H9 (cell line): ENCODE measurements at regions not wholly inside any gene's neighbourhood (a gene's known extent, or its start where the extent isn't known, plus 50 kb on each side); places are given as distances from the start of the nearest gene placed in this dataset.

Source experiments
- DNase-seq: peaks from one replicate; pipeline ENCODE4 v3.0.0-alpha.2; 2017
- H2AFZ ChIP-seq: one replicate; pipeline ENCODE4 v1.6.1; 2013; ENCODE audit warnings: mild to moderate bottlenecking, low read length, control low read depth, moderate library complexity
- H2AK5ac ChIP-seq: 2 replicates; pipeline ENCODE4 v1.6.1; 2013; ENCODE audit warnings: low read length, control low read depth, mixed read lengths; ENCODE audit not compliant: insufficient read length
- H2BK120ac ChIP-seq: one replicate; pipeline ENCODE4 v1.6.1; 2013; ENCODE audit warnings: low read depth, mild to moderate bottlenecking, low read length, control low read depth, inconsistent platforms; ENCODE audit not compliant: poor library complexity, severe bottlenecking
- H2BK12ac ChIP-seq: 2 replicates; pipeline ENCODE4 v1.6.1; 2013; ENCODE audit warnings: low read length, control low read depth, mixed read lengths, low read depth; ENCODE audit not compliant: insufficient read length
- H2BK15ac ChIP-seq: 2 replicates; pipeline ENCODE4 v1.6.1; 2013; ENCODE audit warnings: low read depth, low read length, control low read depth
- H2BK20ac ChIP-seq: one replicate; pipeline ENCODE4 v1.6.1; 2013; ENCODE audit warnings: low read depth, mild to moderate bottlenecking, low read length, control low read depth, inconsistent platforms; ENCODE audit not compliant: poor library complexity, severe bottlenecking
- H2BK5ac ChIP-seq: 2 replicates; pipeline ENCODE4 v1.6.1; 2013; ENCODE audit warnings: low read length, control low read depth, mixed read lengths; ENCODE audit not compliant: insufficient read length
- H3K14ac ChIP-seq: 2 replicates; pipeline ENCODE4 v1.6.1; 2013; ENCODE audit warnings: low read length, control low read depth; ENCODE audit not compliant: insufficient read depth
- H3K18ac ChIP-seq: 2 replicates; pipeline ENCODE4 v1.6.1; 2013; ENCODE audit warnings: low read depth, mild to moderate bottlenecking, mixed read lengths, low read length, control low read depth; ENCODE audit not compliant: insufficient read length
- H3K23ac ChIP-seq: 2 replicates; pipeline ENCODE4 v1.6.1; 2013; ENCODE audit warnings: low read length, control low read depth, mixed read lengths, low read depth; ENCODE audit not compliant: insufficient read length
- H3K23me2 ChIP-seq: 2 replicates; pipeline ENCODE4 v1.6.1; 2013; ENCODE audit warnings: low read depth, mild to moderate bottlenecking, mixed read lengths, low read length, control low read depth; ENCODE audit not compliant: insufficient read length, poor library complexity, severe bottlenecking
- H3K27ac ChIP-seq: 2 replicates; pipeline ENCODE4 v1.5.1; 2013; ENCODE audit warnings: low read length, control low read depth, mixed read lengths, low read depth; ENCODE audit not compliant: insufficient read length
- H3K27me3 ChIP-seq: 2 replicates; pipeline ENCODE4 v1.6.1; 2013; ENCODE audit warnings: low read length, control low read depth, inconsistent platforms; ENCODE audit not compliant: insufficient read depth
- H3K4ac ChIP-seq: 2 replicates; pipeline ENCODE4 v1.6.1; 2013; ENCODE audit warnings: low read depth, mild to moderate bottlenecking, control low read depth, inconsistent platforms, low read length, moderate library complexity
- H3K4me1 ChIP-seq: 2 replicates; pipeline ENCODE4 v1.6.1; 2013; ENCODE audit warnings: low read length, control low read depth, inconsistent platforms; ENCODE audit not compliant: insufficient read depth
- H3K4me2 ChIP-seq: 2 replicates; pipeline ENCODE4 v1.6.1; 2013; ENCODE audit warnings: low read length, control low read depth, mixed read lengths; ENCODE audit not compliant: insufficient read length, insufficient read depth
- H3K56ac ChIP-seq: 2 replicates; pipeline ENCODE4 v1.6.1; 2013; ENCODE audit warnings: low read depth, mild to moderate bottlenecking, mixed read lengths, low read length, control low read depth; ENCODE audit not compliant: insufficient read length
- H3K79me1 ChIP-seq: 2 replicates; pipeline ENCODE4 v1.6.1; 2013; ENCODE audit warnings: low read depth, mild to moderate bottlenecking, moderate library complexity, low read length, control low read depth, inconsistent platforms; ENCODE audit not compliant: insufficient read depth, poor library complexity, severe bottlenecking
- H3K79me2 ChIP-seq: 2 replicates; pipeline ENCODE4 v1.6.1; 2013; ENCODE audit warnings: low read length, control low read depth, inconsistent platforms; ENCODE audit not compliant: insufficient read depth
- H3K9ac ChIP-seq: 2 replicates; pipeline ENCODE4 v1.6.1; 2013; ENCODE audit warnings: low read length, control low read depth, mixed read lengths; ENCODE audit not compliant: insufficient read length; ENCODE audit errors: extremely low read depth
- H3K9me3 ChIP-seq: one replicate; pipeline ENCODE4 v1.6.1; 2013; ENCODE audit warnings: low read depth, low read length, inconsistent platforms; ENCODE audit not compliant: control insufficient read depth
- H3T11ph ChIP-seq: one replicate; pipeline ENCODE4 v1.6.1; 2013; ENCODE audit warnings: mild to moderate bottlenecking, low read length, control low read depth, inconsistent platforms
- H4K20me1 ChIP-seq: one replicate; pipeline ENCODE4 v1.6.1; 2013; ENCODE audit not compliant: control insufficient read depth, insufficient read length, insufficient read depth
- H4K5ac ChIP-seq: 2 replicates; pipeline ENCODE4 v1.6.1; 2013; ENCODE audit warnings: low read depth, mild to moderate bottlenecking, mixed read lengths, low read length, control low read depth; ENCODE audit not compliant: insufficient read length
- H4K8ac ChIP-seq: replicated peaks from 2 replicates; pipeline ENCODE4 v1.6.1; 2013; ENCODE audit warnings: low read length, control low read depth, mixed read lengths, low read depth; ENCODE audit not compliant: insufficient read length
- H4K91ac ChIP-seq: 2 replicates; pipeline ENCODE4 v1.6.1; 2013; ENCODE audit warnings: low read depth, mild to moderate bottlenecking, moderate library complexity, mixed read lengths, low read length, control low read depth; ENCODE audit not compliant: insufficient read length
- H3K27ac Mint-ChIP-seq, 3 experiments: 2 replicates in 2 of 3; 3 replicates in 1 of 3; pipeline ENCODE4 v1.8.0; 2020 to 2021; ENCODE audit warnings: mixed read lengths in 3 of 3, mild to moderate bottlenecking in 1 of 3, moderate library complexity in 1 of 3
- H3K27me3 Mint-ChIP-seq: 2 replicates; pipeline ENCODE4 v1.8.0; 2021; ENCODE audit warnings: low read depth, mild to moderate bottlenecking, moderate library complexity, mixed read lengths
- H3K36me3 Mint-ChIP-seq, 3 experiments: 2 replicates in 2 of 3; 3 replicates in 1 of 3; pipeline ENCODE4 v1.8.0; 2020 to 2021; ENCODE audit warnings: low read depth in 3 of 3, mixed read lengths in 3 of 3; ENCODE audit not compliant: insufficient read depth in 1 of 3
- H3K4me1 Mint-ChIP-seq, 2 experiments: 2 replicates each; pipeline ENCODE4 v1.8.0; 2020; ENCODE audit warnings: mixed read lengths in 2 of 2
- H3K4me3 Mint-ChIP-seq, 2 experiments: 2 replicates in 1 of 2; 3 replicates in 1 of 2; pipeline ENCODE4 v1.8.0; 2020 to 2021; ENCODE audit warnings: mild to moderate bottlenecking in 2 of 2, mixed read lengths in 2 of 2, moderate library complexity in 1 of 2
- H3K9me3 Mint-ChIP-seq, 2 experiments: 2 replicates in 1 of 2; 3 replicates in 1 of 2; pipeline ENCODE4 v1.8.0; 2020; ENCODE audit warnings: mild to moderate bottlenecking in 2 of 2, mixed read lengths in 2 of 2, moderate library complexity in 1 of 2
- CTCF ChIP-seq: fragments of 200-600 bp; sonication (generic); conservative IDR thresholded peaks from 3 replicates; pipeline ENCODE4 v1.8.0; 2021; ENCODE audit warnings: antibody characterized with exemption, mild to moderate bottlenecking
- WGBS: extraction: QIAGEN DNeasy Blood & Tissue Kit; methylation state at CpG from one replicate; pipeline ENCODE4 v1.1.7; 2013; ENCODE audit warnings: missing lambda C conversion rate, low lambda C conversion rate, mixed read lengths; ENCODE audit not compliant: insufficient read length; ENCODE audit errors: extremely low coverage; 5-methylcytosine and 5-hydroxymethylcytosine counted together

DNA sequence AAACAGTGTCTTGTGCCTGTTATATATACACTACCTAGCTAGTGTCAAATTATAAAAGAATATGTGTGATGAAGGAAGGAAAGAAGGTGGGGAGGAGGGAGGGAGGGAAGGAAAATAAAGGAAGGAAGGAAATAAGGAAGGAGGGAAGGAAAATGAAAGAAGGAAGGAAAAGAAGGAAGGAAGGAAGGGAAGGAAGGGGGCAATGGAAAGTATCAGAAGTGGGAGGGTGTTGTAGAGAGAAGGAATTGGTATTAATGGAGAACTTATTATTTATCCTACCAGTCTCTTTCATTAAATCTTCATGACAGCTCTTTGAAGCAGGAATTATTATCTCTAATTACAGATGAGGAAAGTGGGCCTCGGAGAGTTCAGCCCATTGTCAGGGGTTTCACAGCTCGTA lies 202.4 kb downstream of the SAMD5 start:
- Histone ChIP-seq H2BK12ac (no peak overlapping the region), H3K27ac (no peak overlapping the region), H4K5ac (no peak overlapping the region), H3K9ac (no peak overlapping the region), H3K79me1 (no peaks in the 10 kb centered on the region), H4K91ac (no peak overlapping the region), H3K9me3 (no peaks in the 10 kb centered on the region), H3K4me2 (no peak overlapping the region), H2AFZ (no peak overlapping the region), H3K4me1 (no peaks in the 10 kb centered on the region), H3K4ac (no peak overlapping the region), H3K23me2 (no peaks in the 10 kb centered on the region), H3T11ph (no peak overlapping the region), H3K23ac (no peak overlapping the region), H2BK5ac (no peak overlapping the region), H3K56ac (no peak overlapping the region), H2BK20ac (no peak overlapping the region), H3K27me3 (no peaks in the 10 kb centered on the region), H4K20me1 (no peaks in the 10 kb centered on the region), H2AK5ac (no peak overlapping the region), H3K18ac (no peak overlapping the region), H3K79me2 (no peaks in the 10 kb centered on the region), H2BK15ac (no peak overlapping the region), H4K8ac (no peak overlapping the region), H3K14ac (no peak overlapping the region), H2BK120ac (no peak overlapping the region)
- Mint-ChIP-seq H3K36me3 (no peaks in the 10 kb centered on the region), H3K27me3 (0 out of 2 replicates have a peak, but pooled peaks cover 3% of the 10 kb centered on the region), H3K4me3 (no peak overlapping the region), H3K4me1 (peaks cover 5% of the 10 kb centered on the region in 2 experiments), H3K9me3 (peaks cover 0 to 4% of the 10 kb centered on the region in 2 experiments; a peak in 2 of 5 replicates), H3K27ac (no peak overlapping the region)
- no peak for TF ChIP-seq CTCF
- WGBS, result no CpG with 5 or more reads among the region's 2 CpGs
- no peak for DNase-seq
